ENCODE measurements at regions not wholly inside any gene's neighbourhood (a gene's known extent, or its start where the extent isn't known, plus 50 kb on each side); places are given as distances from the start of the nearest gene placed in this dataset.
A peak's percentile ranks its signal among the peaks of the same experiment; 100 is the strongest.

Small RNA genes in the stretch of these regions (small RNA-seq; reads per million reads assigned to genes)
- 0.40 reads per million, percentile 36 among the genes with 10 or more reads in this experiment for gene RNA5SP357 (ENCODE audit: low replicate concordance)

Measured in temporal lobe (tissue), 1 donor.